GM23338 (cell line): ENCODE measurements at regions not wholly inside any gene's neighbourhood (a gene's known extent, or its start where the extent isn't known, plus 50 kb on each side); places are given as distances from the start of the nearest gene placed in this dataset.

Source experiments
- CREB1 ChIP-seq: fragments of 250-450 bp; sonication (Bioruptor Pico); IDR thresholded peaks from 2 replicates; pipeline ENCODE4 v1.5.0; 2020; ENCODE audit warnings: low read depth, mild to moderate bottlenecking, moderate library complexity
- CTCF ChIP-seq, 2 experiments: fragments of 200-600 bp in 1 of 2; sonication (generic) in 1 of 2; conservative IDR thresholded peaks; 2 replicates each; pipeline versions ENCODE4 v1.5.1 to v1.6.1; 2016 to 2017; ENCODE audit warnings: antibody characterized with exemption in 2 of 2, low read depth in 2 of 2, mild to moderate bottlenecking in 2 of 2, moderate library complexity in 1 of 2
- ETS1 ChIP-seq: IDR thresholded peaks from 2 replicates; pipeline ENCODE4 v1.6.1; 2016; ENCODE audit warnings: antibody characterized with exemption
- EZH2 ChIP-seq: fragments of 200-600 bp; sonication (generic); IDR thresholded peaks from one replicate; pipeline ENCODE4 v1.8.0; 2017; ENCODE audit warnings: antibody characterized with exemption, mild to moderate bottlenecking, low read depth; ENCODE audit not compliant: unreplicated experiment
- POLR2AphosphoS5 ChIP-seq: IDR thresholded peaks from 2 replicates; pipeline ENCODE4 v1.6.1; 2016; ENCODE audit warnings: antibody characterized with exemption, low read depth
- REST ChIP-seq: IDR thresholded peaks from one replicate; pipeline ENCODE4 v1.6.1; 2018; ENCODE audit warnings: antibody characterized with exemption; ENCODE audit not compliant: unreplicated experiment
- ZNF114 ChIP-seq: fragments of 250-450 bp; sonication (Bioruptor Pico); IDR thresholded peaks from 2 replicates; pipeline ENCODE4 v1.5.0; 2020; ENCODE audit warnings: mild to moderate bottlenecking, moderate library complexity

GRCh38 chr18:61612517-61612916 is 279.3 kb downstream of the CDH20 start:
- TF ChIP-seq REST (no peak), CREB1 (CRISPR knock-in tag) (no peak), CTCF (conservative IDR thresholded peaks at IDR 0.05; ENCODE audit: low read depth in 2 of 2) (peak; percentile 19 to 45; a peak in 2 of 4 replicates), POLR2AphosphoS5 (no peak), EZH2 (no peak), ZNF114 (CRISPR knock-in tag) (no peak), ETS1 (no peak)
